Lung (tissue), 11 donors: ENCODE measurements at regions not wholly inside any gene's neighbourhood (a gene's known extent, or its start where the extent isn't known, plus 50 kb on each side); places are given as distances from the start of the nearest gene placed in this dataset.

Experiments used
- ATAC-seq: fragments of 200-7000 bp; cut with Tn5 transposase; one replicate; pipeline ENCODE4 v1.9.1; 2020; ENCODE audit warnings: moderate number of reproducible peaks; ENCODE audit not compliant: insufficient read depth, low FRiP score
- DNase-seq, 3 donors: peaks; one replicate each; pipeline ENCODE4 v3.0.0-alpha.2; 2013 to 2017
- H3K27ac ChIP-seq, 2 donors: one replicate each; pipeline ENCODE4 v1.5.1; 2013; ENCODE audit warnings: mild to moderate bottlenecking in 2 of 2, moderate library complexity in 2 of 2, control low read depth in 1 of 2, inconsistent platforms in 1 of 2, low read depth in 1 of 2, low read length in 1 of 2
- H3K27me3 ChIP-seq, 3 donors: one replicate each; pipeline ENCODE4 v1.5.1; 2013; ENCODE audit warnings: low read length in 2 of 3; ENCODE audit not compliant: control insufficient read depth in 3 of 3, insufficient read depth in 3 of 3
- H3K36me3 ChIP-seq, 4 donors: one replicate each; pipeline ENCODE4 v1.5.1; 2013; ENCODE audit warnings: low read length in 4 of 4, mild to moderate bottlenecking in 1 of 4, moderate library complexity in 1 of 4; ENCODE audit not compliant: control insufficient read depth in 4 of 4, insufficient read depth in 4 of 4
- H3K4me1 ChIP-seq, 5 donors: one replicate each; pipeline ENCODE4 v1.5.1; 2013; ENCODE audit warnings: low read length in 5 of 5, mild to moderate bottlenecking in 2 of 5, moderate library complexity in 1 of 5; ENCODE audit not compliant: control insufficient read depth in 5 of 5, insufficient read depth in 5 of 5
- H3K4me3 ChIP-seq: one replicate; pipeline ENCODE4 v1.5.1; 2013; ENCODE audit warnings: mild to moderate bottlenecking, control low read depth, moderate library complexity
- H3K9ac ChIP-seq, 2 donors: one replicate each; pipeline ENCODE4 v1.5.1; 2013; ENCODE audit warnings: low read length in 2 of 2, control low read depth in 1 of 2; ENCODE audit not compliant: insufficient read depth in 1 of 2
- H3K9me3 ChIP-seq, 4 donors: one replicate each; pipeline ENCODE4 v1.5.1; 2013; ENCODE audit warnings: low read length in 3 of 4, mild to moderate bottlenecking in 1 of 4, moderate library complexity in 1 of 4; ENCODE audit not compliant: control insufficient read depth in 4 of 4, insufficient read depth in 3 of 4
- WGBS, 2 donors: extraction: QIAGEN DNeasy Blood & Tissue Kit; methylation state at CpG; one replicate each; pipeline ENCODE4 v1.1.7; 2013; 5-methylcytosine and 5-hydroxymethylcytosine counted together
- TF ChIP-seq, protein P1 (sequence below): IDR thresholded peaks from 2 replicates; pipeline ENCODE4 v1.5.1; 2012; ENCODE audit warnings: mild to moderate bottlenecking; ENCODE audit errors: control extremely low read depth, extremely low read depth
- donor health status: control.
- donor health status: control.
- donor health status: Bipolar disorder and iron deficiency.
- donor health status: healthy.
- donor health status: DM: yes; HTN: yes; CAD: no.

DNA sequence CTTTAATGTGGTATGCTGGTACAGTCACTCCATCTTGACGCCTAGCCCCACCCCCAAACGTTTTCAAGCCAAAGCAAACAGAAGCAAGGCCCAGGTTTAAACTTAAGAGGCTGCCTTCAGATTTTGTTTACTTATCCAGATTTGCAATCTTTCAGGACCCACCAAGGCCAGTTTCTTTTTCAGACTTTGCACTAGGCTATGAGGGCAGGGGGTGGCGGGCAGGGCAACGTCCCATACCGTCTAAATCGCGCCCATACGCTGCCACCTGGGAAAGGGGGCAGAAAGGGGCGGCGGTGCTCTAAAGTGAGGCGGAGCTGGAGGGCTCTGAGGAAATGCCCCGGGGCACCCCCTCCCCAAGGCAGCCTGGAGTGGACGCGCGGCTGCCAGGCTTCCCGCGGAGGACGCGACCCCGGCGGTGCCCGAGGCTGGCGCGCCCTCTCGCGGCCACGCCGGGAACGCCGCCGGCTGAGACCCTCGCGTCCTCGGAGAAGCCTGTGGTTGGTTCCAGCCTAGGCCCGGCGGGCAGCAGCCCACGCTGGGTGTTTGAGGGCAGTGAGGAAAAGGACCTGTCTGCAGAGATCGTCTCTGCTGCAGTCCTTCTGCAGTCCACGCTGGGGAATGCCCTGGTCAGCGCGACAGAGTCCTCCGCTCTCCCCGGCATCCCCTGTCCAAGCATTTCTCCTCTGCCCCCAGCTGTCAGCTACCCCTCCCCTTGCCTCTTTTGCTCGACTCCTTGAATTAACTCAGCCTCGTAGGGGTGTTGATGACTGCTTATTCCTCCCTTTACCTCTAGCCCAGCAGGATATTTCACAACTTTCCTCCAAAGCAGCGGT lies 93.7 kb upstream of the PRNP start:
- ATAC-seq = peak; percentile 78
- WGBS, 2 donors = 7 to 8% methylated on average over 41 to 46 of the region's 46 CpGs
- peak overlapping the region in 1 of 2 donors; percentile 2 for H3K27ac ChIP-seq
- peaks cover 0 to 6% (median 0%) of the 10 kb centered on the region in 3 donors for H3K27me3 ChIP-seq
- peak; percentile 66 to 78 (median 77) for DNase-seq
- no peak overlapping the region for H3K4me3 ChIP-seq
- H3K36me3 ChIP-seq = no peaks in the 10 kb centered on the region
- H3K4me1 ChIP-seq = peaks cover 0 to 8% (median 4%) of the 10 kb centered on the region in 5 donors
- H3K9me3 ChIP-seq = no peaks in the 10 kb centered on the region
- H3K9ac ChIP-seq = no peak overlapping the region
- TF ChIP-seq, protein P1, sequence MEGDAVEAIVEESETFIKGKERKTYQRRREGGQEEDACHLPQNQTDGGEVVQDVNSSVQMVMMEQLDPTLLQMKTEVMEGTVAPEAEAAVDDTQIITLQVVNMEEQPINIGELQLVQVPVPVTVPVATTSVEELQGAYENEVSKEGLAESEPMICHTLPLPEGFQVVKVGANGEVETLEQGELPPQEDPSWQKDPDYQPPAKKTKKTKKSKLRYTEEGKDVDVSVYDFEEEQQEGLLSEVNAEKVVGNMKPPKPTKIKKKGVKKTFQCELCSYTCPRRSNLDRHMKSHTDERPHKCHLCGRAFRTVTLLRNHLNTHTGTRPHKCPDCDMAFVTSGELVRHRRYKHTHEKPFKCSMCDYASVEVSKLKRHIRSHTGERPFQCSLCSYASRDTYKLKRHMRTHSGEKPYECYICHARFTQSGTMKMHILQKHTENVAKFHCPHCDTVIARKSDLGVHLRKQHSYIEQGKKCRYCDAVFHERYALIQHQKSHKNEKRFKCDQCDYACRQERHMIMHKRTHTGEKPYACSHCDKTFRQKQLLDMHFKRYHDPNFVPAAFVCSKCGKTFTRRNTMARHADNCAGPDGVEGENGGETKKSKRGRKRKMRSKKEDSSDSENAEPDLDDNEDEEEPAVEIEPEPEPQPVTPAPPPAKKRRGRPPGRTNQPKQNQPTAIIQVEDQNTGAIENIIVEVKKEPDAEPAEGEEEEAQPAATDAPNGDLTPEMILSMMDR = peak; percentile 80

DNA sequence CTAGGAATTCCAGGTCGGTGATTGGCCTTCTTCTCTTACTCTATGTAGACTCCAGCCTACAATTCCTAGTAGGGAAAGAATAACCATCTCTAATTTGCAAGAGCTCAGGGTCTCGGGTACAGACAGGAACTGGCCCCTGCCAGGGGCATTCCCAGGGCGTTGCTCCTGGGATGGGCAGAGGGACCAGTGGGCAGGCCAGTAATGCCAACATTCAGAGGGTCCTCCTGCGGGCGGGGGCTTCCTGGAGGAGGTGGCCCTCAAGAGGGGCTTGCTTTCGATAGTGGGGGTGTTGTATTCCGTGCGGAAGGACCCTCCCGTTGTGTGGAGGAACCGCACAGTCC lies 94.3 kb upstream of the PRNP start:
- Histone ChIP-seq H3K9me3 (no peaks in the 10 kb centered on the region), H3K4me1 (peaks cover 0 to 8% (median 4%) of the 10 kb centered on the region in 5 donors), H3K36me3 (no peaks in the 10 kb centered on the region), H3K27me3 (peaks cover 0 to 4% (median 0%) of the 10 kb centered on the region in 3 donors), H3K27ac (no peak overlapping the region), H3K4me3 (no peak overlapping the region), H3K9ac (no peak overlapping the region)
- 38 to 44% methylated on average over 10 of the region's 10 CpGs for WGBS, 2 donors
- TF ChIP-seq, protein P1 = no peak
- DNase-seq (no peak), ATAC-seq (no peak)

DNA sequence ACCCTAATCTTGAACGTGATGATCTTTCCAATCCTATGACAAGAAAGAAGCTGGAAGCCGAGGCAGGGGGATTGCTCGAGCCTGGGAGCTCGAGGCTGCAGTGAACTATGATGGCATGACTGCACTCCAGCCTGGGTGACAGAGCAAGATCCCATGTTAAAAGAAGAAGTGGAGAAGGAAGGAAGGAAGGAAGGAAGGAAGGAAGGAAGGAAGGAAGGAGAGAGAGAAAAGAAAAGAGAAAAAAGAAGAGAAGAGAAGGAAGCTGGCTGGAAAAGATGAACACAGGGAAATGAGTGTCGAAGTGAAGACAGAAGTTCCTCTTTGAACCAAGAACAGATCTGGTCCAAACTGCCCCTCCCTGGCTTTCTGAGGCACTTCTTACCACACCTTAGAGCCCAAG lies 100.5 kb upstream of the PRNP start:
- H3K27me3 ChIP-seq = no peaks in the 10 kb centered on the region
- H3K9me3 ChIP-seq = peaks cover 0 to 2% (median 0%) of the 10 kb centered on the region in 4 donors
- H3K27ac ChIP-seq = no peak overlapping the region
- WGBS, 2 donors = 66 to 68% methylated on average over 5 of the region's 5 CpGs
- ATAC-seq = no peak
- H3K36me3 ChIP-seq = no peaks in the 10 kb centered on the region
- no peak overlapping the region for H3K4me3 ChIP-seq
- TF ChIP-seq, protein P1 = no peak
- no peaks in the 10 kb centered on the region for H3K4me1 ChIP-seq
- H3K9ac ChIP-seq = no peak overlapping the region
- no peak for DNase-seq
